ENCODE measurements at regions not wholly inside any gene's neighbourhood (a gene's known extent, or its start where the extent isn't known, plus 50 kb on each side); places are given as distances from the start of the nearest gene placed in this dataset.

DNA sequence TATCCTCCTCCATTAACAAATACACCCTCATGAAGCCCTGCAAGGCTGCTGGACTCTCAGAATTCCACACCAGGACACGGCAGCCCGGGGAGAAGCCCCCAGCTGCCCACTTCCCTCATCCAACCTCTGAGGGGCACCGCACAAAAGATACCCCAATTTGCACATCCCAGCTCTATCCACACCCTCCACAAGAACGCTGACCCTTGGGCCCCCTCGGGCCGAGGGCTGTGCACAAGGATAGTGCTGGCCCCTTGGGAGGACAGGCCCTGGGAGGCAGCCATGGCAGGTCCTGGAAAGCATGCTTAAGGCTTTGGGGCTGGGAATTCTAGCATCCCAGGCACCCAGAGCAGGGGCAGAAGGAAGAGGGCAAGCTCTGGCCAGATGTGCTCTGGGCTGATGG is 77.4 kb upstream of the PRNP start:
- Histone ChIP-seq H3K4me1 (ENCODE audit: insufficient read depth, low read length) (no peaks in the 10 kb centered on the region), H3K36me3 (ENCODE audit: insufficient read depth, low read length) (no peaks in the 10 kb centered on the region), H3K9me3 (ENCODE audit: control insufficient read depth, insufficient read depth, low read length) (no peaks in the 10 kb centered on the region), H3K9ac (ENCODE audit: low read depth, low read length) (no peak overlapping the region)

DNA sequence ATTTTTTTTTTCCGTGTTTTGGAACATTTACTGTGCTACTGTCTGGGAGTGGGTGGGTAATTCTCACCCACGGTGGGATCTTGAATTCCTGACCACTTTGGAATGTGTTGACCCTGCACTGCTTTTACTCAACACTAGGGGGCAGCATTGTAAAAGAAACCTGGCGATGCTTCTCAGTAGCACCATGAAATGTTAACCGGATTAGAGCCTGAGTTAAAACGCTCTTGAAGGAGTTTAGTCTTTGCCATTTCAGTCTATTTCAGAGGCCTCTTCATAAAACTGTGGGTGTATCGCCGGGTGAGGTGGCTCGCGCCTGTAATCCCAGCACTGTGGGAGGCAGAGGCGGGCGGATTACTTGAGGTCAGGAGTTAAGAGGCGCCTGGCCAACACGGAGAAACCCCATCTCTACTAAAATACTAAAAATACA is 79.0 kb upstream of the PRNP start:
- no peaks in the 10 kb centered on the region for H3K4me1 ChIP-seq (ENCODE audit: insufficient read depth, low read length)

DNA sequence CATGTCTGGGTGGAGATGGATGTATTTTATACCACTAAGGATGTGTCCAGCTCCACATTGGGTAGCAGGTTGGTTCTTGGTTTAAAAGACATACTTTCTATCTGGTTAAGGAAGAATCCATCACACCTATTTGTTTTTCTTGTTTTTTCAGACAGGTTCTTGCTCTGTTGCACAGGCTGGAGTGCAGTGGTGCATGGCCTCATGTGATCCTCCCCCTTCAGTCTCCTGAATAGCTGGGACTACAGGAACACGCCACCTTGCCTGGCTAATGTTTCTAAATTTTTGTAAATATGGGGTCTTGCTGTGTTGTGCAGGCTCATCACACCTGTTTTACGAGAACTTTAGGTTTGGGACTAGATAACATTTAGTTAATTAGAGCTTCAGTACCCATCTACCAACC is 80.2 kb upstream of the PRNP start:
- H3K9ac ChIP-seq (ENCODE audit: low read depth, low read length), result no peak overlapping the region
- no peaks in the 10 kb centered on the region for H3K4me1 ChIP-seq (ENCODE audit: insufficient read depth, low read length)
- no peaks in the 10 kb centered on the region for H3K36me3 ChIP-seq (ENCODE audit: insufficient read depth, low read length)
- H3K9me3 ChIP-seq (ENCODE audit: control insufficient read depth, insufficient read depth, low read length), result no peaks in the 10 kb centered on the region

More for the DNA sequence above, 79.0 kb upstream of the PRNP start:
- H3K9me3 ChIP-seq (ENCODE audit: control insufficient read depth, insufficient read depth, low read length), result no peaks in the 10 kb centered on the region
- H3K9ac ChIP-seq (ENCODE audit: low read depth, low read length), result no peak overlapping the region
- no peaks in the 10 kb centered on the region for H3K36me3 ChIP-seq (ENCODE audit: insufficient read depth, low read length)

DNA sequence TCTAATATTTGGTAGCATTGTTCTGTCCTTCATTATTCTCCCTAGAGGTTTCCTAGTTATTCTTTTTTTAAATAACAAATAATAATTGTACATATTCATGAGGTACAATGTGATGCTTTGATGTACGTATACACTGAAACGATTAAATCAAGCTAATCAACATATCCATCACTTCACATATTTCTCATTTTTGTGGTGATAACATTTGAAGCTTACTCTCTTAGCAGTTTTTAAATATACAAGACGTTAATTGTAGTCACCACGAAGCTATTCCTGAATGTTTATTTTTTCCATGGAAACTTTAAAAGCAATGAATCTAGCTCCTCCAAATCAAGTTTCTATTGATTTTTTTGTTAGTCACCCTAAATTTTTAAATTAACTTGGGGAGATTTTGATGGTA is 81.1 kb upstream of the PRNP start:
- H3K4me1 ChIP-seq (ENCODE audit: insufficient read depth, low read length), result no peaks in the 10 kb centered on the region
- H3K9ac ChIP-seq (ENCODE audit: low read depth, low read length), result no peak overlapping the region
- no peaks in the 10 kb centered on the region for H3K9me3 ChIP-seq (ENCODE audit: control insufficient read depth, insufficient read depth, low read length)
- no peaks in the 10 kb centered on the region for H3K36me3 ChIP-seq (ENCODE audit: insufficient read depth, low read length)

DNA sequence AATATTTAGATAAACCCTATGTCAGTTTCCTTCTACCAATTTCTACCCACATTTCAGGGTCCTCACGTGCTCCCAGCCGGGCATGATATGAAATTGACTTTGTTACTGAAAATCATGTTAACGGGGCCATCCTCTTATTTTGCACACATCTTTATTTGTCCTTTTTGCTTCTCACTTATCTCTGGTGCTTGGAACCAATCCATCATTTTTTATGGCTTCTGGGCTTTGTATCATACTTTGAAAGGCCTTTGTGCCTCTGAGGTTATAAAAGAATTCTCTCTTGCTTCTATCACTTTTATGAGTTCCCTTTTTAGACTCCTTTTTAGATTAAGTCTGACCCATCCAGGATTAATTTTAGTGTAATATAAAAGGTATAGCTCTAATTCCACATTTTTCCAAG is 81.7 kb upstream of the PRNP start:
- Histone ChIP-seq H3K9ac (ENCODE audit: low read depth, low read length) (no peak overlapping the region), H3K4me1 (ENCODE audit: insufficient read depth, low read length) (no peaks in the 10 kb centered on the region), H3K9me3 (ENCODE audit: control insufficient read depth, insufficient read depth, low read length) (no peaks in the 10 kb centered on the region), H3K36me3 (ENCODE audit: insufficient read depth, low read length) (no peaks in the 10 kb centered on the region)

DNA sequence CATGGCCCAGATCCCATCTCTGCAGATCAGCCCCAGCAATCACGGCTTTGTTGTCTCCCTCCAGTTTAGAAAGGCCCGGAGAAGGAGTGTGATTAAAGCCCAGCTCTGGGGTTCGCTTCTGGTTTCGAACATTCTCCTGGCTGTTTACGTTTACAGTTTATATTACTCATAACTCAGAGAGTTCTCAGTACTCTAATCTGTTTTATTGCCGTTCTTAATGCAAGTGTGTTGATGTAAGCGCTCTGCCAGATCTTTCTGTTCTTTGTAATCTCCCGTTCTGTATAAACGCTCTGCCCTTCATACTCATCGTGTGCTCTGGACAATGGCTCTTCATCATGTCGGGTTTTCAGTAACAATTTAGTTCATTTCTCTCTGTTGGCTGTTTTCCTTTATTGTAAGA is 82.5 kb upstream of the PRNP start:
- no peaks in the 10 kb centered on the region for H3K36me3 ChIP-seq (ENCODE audit: insufficient read depth, low read length)
- H3K4me1 ChIP-seq (ENCODE audit: insufficient read depth, low read length), result no peaks in the 10 kb centered on the region
- no peaks in the 10 kb centered on the region for H3K9me3 ChIP-seq (ENCODE audit: control insufficient read depth, insufficient read depth, low read length)
- H3K9ac ChIP-seq (ENCODE audit: low read depth, low read length), result no peak overlapping the region

DNA sequence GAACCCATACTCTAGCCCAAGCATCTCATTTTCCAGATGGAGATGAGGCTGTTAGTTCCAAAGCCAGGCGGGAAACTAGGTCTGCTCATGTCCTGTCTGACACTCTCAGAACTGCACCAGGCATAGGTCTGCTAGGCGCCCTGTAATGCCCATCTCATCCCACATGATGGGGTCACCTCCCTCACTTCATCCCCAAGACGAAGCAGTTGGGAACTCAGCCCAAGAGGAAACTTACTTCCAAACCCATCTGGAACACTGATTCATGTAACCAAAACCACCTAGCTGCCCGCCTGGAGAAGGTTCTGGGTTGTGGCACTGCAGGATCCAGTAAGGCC is 84.0 kb upstream of the PRNP start:
- no peaks in the 10 kb centered on the region for H3K4me1 ChIP-seq (ENCODE audit: insufficient read depth, low read length)
- H3K9ac ChIP-seq (ENCODE audit: low read depth, low read length), result no peak overlapping the region
- H3K9me3 ChIP-seq (ENCODE audit: control insufficient read depth, insufficient read depth, low read length), result no peaks in the 10 kb centered on the region
- H3K36me3 ChIP-seq (ENCODE audit: insufficient read depth, low read length), result no peaks in the 10 kb centered on the region

DNA sequence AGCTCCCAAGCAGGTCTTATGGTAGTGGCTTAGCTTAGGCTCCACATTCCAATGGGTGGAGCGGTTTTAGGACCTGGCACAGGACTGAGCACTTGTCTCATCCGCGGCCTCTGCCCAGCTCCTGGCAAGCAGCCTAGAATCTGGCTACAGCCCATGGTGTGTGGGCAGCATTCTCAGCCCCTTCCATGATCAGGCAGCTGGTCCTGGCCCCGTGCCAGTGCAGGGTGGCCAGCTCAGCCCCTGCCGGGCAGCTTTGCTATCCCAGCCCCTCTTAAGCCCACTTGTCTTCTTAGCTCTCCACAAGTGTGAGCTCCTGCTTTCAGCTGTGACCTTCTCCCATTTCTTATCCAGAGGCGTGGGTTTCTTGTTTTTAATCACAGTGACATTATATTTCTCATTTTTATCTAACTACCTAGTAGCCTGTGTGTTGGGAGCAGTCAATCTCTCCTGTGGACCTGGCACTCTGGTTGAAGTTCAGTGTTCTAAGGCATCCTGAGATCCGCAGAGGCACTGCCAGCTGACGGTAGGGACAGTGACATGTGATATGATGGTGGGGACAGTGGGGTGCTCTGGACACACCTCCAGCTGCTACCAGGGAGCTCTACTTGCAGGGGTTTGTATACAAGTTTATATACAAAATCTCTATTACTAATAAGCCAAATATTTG is 84.5 kb upstream of the PRNP start:
- Histone ChIP-seq H3K9ac (ENCODE audit: low read depth, low read length) (no peak overlapping the region), H3K4me1 (ENCODE audit: insufficient read depth, low read length) (no peaks in the 10 kb centered on the region), H3K36me3 (ENCODE audit: insufficient read depth, low read length) (no peaks in the 10 kb centered on the region), H3K9me3 (ENCODE audit: control insufficient read depth, insufficient read depth, low read length) (no peaks in the 10 kb centered on the region)

DNA sequence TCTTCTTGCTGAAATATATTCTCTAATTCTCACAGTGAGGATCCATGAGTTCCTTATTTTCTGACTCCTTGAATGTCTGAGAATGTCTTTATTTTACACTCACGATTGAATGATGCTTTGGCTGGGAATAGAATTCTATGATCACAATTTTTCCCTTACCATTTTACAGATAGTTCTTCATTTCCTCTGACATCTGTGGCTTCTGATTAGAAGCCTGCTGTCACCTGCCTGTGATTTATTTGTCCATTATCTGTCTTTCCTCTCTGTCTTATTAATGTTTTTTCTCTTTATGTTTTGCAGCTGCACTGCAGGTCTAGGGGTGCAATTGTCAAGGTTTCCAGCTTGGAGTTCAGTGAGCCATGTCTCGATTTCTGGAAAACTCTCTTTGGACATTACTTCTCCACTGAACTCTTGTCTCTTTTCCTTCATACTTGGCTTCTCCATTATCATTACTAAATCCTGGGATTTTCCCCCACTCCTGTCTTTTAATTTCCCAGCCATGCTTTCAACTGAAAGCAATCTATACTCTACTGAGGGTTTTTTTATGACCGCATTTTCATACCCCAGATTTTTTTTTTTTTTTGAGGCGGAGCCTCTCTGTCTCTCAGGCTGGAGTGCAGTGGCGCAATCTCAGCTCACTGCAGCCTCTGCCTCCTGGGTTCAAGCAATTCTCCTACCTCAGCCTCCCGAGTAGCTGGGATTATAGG is 85.8 kb upstream of the PRNP start:
- no peaks in the 10 kb centered on the region for H3K4me1 ChIP-seq (ENCODE audit: insufficient read depth, low read length)
- no peak overlapping the region for H3K9ac ChIP-seq (ENCODE audit: low read depth, low read length)
- H3K9me3 ChIP-seq (ENCODE audit: control insufficient read depth, insufficient read depth, low read length), result no peaks in the 10 kb centered on the region
- no peaks in the 10 kb centered on the region for H3K36me3 ChIP-seq (ENCODE audit: insufficient read depth, low read length)

DNA sequence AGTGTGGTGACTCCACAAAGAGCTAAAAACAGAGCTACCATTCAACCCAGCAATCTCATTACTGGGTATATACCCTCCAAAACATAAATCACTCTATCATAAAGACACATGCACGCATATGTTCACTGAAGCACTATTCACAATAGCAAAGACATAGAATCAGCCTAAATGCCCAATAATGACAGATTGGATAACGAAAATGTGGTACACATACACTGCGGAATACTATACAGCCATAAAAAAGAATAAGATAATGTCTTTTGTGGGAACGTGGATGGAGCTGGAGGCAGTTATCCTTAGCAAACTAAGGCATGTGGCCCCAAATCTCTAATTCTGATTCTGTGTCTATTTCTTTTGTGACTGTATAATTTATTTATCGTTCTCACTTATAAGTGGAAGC is 89.0 kb upstream of the PRNP start:
- H3K36me3 ChIP-seq (ENCODE audit: insufficient read depth, low read length), result no peaks in the 10 kb centered on the region
- no peak overlapping the region for H3K9ac ChIP-seq (ENCODE audit: low read depth, low read length)
- H3K4me1 ChIP-seq (ENCODE audit: insufficient read depth, low read length), result 0 out of 2 replicates have a peak, but pooled peaks cover 4% of the 10 kb centered on the region
- no peaks in the 10 kb centered on the region for H3K9me3 ChIP-seq (ENCODE audit: control insufficient read depth, insufficient read depth, low read length)

DNA sequence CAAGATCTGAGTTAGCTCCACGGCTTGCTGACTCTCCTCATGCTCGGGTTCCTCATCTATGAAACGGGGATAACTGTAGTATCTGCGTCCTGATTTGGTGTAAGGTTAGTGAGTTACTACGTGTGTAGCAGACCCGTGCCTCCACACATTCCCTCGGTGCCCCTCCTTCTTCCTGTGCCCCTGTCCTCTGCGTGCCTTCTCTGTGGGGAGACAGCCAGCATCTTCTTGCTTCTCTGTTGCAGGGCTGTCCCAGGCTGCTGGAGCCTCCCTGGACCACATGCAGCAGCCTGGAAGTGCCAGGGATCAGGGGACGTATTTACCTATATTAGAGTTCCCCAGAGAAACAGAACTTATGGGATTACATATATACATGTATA is 93.1 kb upstream of the PRNP start:
- H3K9ac ChIP-seq (ENCODE audit: low read depth, low read length), result no peak overlapping the region
- H3K9me3 ChIP-seq (ENCODE audit: control insufficient read depth, insufficient read depth, low read length), result no peaks in the 10 kb centered on the region
- H3K36me3 ChIP-seq (ENCODE audit: insufficient read depth, low read length), result no peaks in the 10 kb centered on the region
- H3K4me1 ChIP-seq (ENCODE audit: insufficient read depth, low read length), result 0 out of 2 replicates have a peak, but pooled peaks cover 4% of the 10 kb centered on the region

DNA sequence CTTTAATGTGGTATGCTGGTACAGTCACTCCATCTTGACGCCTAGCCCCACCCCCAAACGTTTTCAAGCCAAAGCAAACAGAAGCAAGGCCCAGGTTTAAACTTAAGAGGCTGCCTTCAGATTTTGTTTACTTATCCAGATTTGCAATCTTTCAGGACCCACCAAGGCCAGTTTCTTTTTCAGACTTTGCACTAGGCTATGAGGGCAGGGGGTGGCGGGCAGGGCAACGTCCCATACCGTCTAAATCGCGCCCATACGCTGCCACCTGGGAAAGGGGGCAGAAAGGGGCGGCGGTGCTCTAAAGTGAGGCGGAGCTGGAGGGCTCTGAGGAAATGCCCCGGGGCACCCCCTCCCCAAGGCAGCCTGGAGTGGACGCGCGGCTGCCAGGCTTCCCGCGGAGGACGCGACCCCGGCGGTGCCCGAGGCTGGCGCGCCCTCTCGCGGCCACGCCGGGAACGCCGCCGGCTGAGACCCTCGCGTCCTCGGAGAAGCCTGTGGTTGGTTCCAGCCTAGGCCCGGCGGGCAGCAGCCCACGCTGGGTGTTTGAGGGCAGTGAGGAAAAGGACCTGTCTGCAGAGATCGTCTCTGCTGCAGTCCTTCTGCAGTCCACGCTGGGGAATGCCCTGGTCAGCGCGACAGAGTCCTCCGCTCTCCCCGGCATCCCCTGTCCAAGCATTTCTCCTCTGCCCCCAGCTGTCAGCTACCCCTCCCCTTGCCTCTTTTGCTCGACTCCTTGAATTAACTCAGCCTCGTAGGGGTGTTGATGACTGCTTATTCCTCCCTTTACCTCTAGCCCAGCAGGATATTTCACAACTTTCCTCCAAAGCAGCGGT is 93.7 kb upstream of the PRNP start:
- 0 out of 2 replicates have a peak, but pooled peaks cover 4% of the 10 kb centered on the region for H3K4me1 ChIP-seq (ENCODE audit: insufficient read depth, low read length)
- no peaks in the 10 kb centered on the region for H3K36me3 ChIP-seq (ENCODE audit: insufficient read depth, low read length)
- H3K9ac ChIP-seq (ENCODE audit: low read depth, low read length), result peak overlapping the region; percentile 49; the same call in 1 of the 2 replicates
- no peaks in the 10 kb centered on the region for H3K9me3 ChIP-seq (ENCODE audit: control insufficient read depth, insufficient read depth, low read length)

DNA sequence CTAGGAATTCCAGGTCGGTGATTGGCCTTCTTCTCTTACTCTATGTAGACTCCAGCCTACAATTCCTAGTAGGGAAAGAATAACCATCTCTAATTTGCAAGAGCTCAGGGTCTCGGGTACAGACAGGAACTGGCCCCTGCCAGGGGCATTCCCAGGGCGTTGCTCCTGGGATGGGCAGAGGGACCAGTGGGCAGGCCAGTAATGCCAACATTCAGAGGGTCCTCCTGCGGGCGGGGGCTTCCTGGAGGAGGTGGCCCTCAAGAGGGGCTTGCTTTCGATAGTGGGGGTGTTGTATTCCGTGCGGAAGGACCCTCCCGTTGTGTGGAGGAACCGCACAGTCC is 94.3 kb upstream of the PRNP start:
- no peaks in the 10 kb centered on the region for H3K9me3 ChIP-seq (ENCODE audit: control insufficient read depth, insufficient read depth, low read length)
- H3K9ac ChIP-seq (ENCODE audit: low read depth, low read length), result peak overlapping the region; percentile 49; the same call in 1 of the 2 replicates
- H3K36me3 ChIP-seq (ENCODE audit: insufficient read depth, low read length), result no peaks in the 10 kb centered on the region
- H3K4me1 ChIP-seq (ENCODE audit: insufficient read depth, low read length), result 0 out of 2 replicates have a peak, but pooled peaks cover 4% of the 10 kb centered on the region

DNA sequence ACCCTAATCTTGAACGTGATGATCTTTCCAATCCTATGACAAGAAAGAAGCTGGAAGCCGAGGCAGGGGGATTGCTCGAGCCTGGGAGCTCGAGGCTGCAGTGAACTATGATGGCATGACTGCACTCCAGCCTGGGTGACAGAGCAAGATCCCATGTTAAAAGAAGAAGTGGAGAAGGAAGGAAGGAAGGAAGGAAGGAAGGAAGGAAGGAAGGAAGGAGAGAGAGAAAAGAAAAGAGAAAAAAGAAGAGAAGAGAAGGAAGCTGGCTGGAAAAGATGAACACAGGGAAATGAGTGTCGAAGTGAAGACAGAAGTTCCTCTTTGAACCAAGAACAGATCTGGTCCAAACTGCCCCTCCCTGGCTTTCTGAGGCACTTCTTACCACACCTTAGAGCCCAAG is 100.5 kb upstream of the PRNP start:
- no peak overlapping the region for H3K9ac ChIP-seq (ENCODE audit: low read depth, low read length)
- no peaks in the 10 kb centered on the region for H3K9me3 ChIP-seq (ENCODE audit: control insufficient read depth, insufficient read depth, low read length)
- no peaks in the 10 kb centered on the region for H3K36me3 ChIP-seq (ENCODE audit: insufficient read depth, low read length)
- no peaks in the 10 kb centered on the region for H3K4me1 ChIP-seq (ENCODE audit: insufficient read depth, low read length)
